ENCODE measurements at regions not wholly inside any gene's neighbourhood (a gene's known extent, or its start where the extent isn't known, plus 50 kb on each side); places are given as distances from the start of the nearest gene placed in this dataset.

- Histone ChIP-seq H3K27ac (ENCODE audit: low read depth, low read length, poor library complexity, severe bottlenecking) (no peak overlapping the region), H3K79me2 (ENCODE audit: insufficient read depth, low read depth, low read length) (no peaks in the 10 kb centered on the region), H3K9me2 (ENCODE audit: insufficient read depth, low read length) (no peaks in the 10 kb centered on the region), H4K20me1 (ENCODE audit: insufficient read depth, low read length) (no peaks in the 10 kb centered on the region), H3K4me1 (ENCODE audit: insufficient read depth, low read length, poor library complexity, severe bottlenecking) (no peaks in the 10 kb centered on the region), H3K4me3 (ENCODE audit: low read depth, low read length, poor library complexity, severe bottlenecking) (no peak overlapping the region), H2AFZ (ENCODE audit: low read length) (no peak overlapping the region), H3K36me3 (ENCODE audit: insufficient read depth, low read length) (no peaks in the 10 kb centered on the region), H3K9me3 (ENCODE audit: low read length) (no peaks in the 10 kb centered on the region), H3K4me2 (ENCODE audit: low read length) (no peak overlapping the region)
- no peak for DNase-seq (ENCODE audit: low spot score)
- intact Hi-C loops (cut with micrococcal nuclease; ENCODE audit: unreplicated experiment): loop anchor here (1.0 to 10.0 kb wide), 5 partner anchors 136 to 463 kb away; no protein-coding TSS in a partner anchor
- ChIA-PET POLR2A (interaction anchor here (0.6 to 1.2 kb wide), 3 partner anchors 12 to 845 kb away, joined by 3 read pairs; no protein-coding TSS in a partner anchor), CTCF (ENCODE audit: unreplicated experiment) (interaction anchor here (0.9 to 1.2 kb wide), 5 partner anchors 12 to 463 kb away, joined by 3 to 6 read pairs (median 5); no protein-coding TSS in a partner anchor)
- TF ChIP-seq CTCF (conservative IDR thresholded peaks at IDR 0.05; ENCODE audit: low read length) (no peak), EZH2phosphoT487 (IDR thresholded peaks at IDR 0.05; ENCODE audit: borderline replicate concordance, low read depth, low read length) (no peak)
- no TSS peak for BruUV-seq (replicated peaks)
These were observed 162.8 kb downstream of the SREK1 start for GRCh38 chr5:66306844-66307315.

GRCh38 chr5:66307647-66308241 lies 163.6 kb downstream of the SREK1 start:
- no peaks in the 10 kb centered on the region for H3K4me1 ChIP-seq (ENCODE audit: insufficient read depth, low read length, poor library complexity, severe bottlenecking)
- TF ChIP-seq EZH2phosphoT487 (IDR thresholded peaks at IDR 0.05; ENCODE audit: borderline replicate concordance, low read depth, low read length) (no peak), CTCF (conservative IDR thresholded peaks at IDR 0.05; ENCODE audit: low read length) (peak; percentile 96)
- no TSS peak for BruUV-seq (replicated peaks)
- no peaks in the 10 kb centered on the region for H4K20me1 ChIP-seq (ENCODE audit: insufficient read depth, low read length)
- no peaks in the 10 kb centered on the region for H3K9me2 ChIP-seq (ENCODE audit: insufficient read depth, low read length)
- POLR2A ChIA-PET: interaction anchor here (2.0 kb wide), 1 partner anchor 11 kb away, joined by 7 read pairs; no protein-coding TSS in a partner anchor
- no peaks in the 10 kb centered on the region for H3K79me2 ChIP-seq (ENCODE audit: insufficient read depth, low read depth, low read length)
- H3K27ac ChIP-seq (ENCODE audit: low read depth, low read length, poor library complexity, severe bottlenecking): no peak overlapping the region
- CTCF ChIA-PET (ENCODE audit: unreplicated experiment): no interaction called here
- no peak overlapping the region for H2AFZ ChIP-seq (ENCODE audit: low read length)
- H3K4me3 ChIP-seq (ENCODE audit: low read depth, low read length, poor library complexity, severe bottlenecking): no peak overlapping the region
- intact Hi-C loops (cut with micrococcal nuclease; ENCODE audit: unreplicated experiment): loop anchor here (1.0 to 10.0 kb wide), 4 partner anchors 187 to 463 kb away; no protein-coding TSS in a partner anchor
- no peak overlapping the region for H3K4me2 ChIP-seq (ENCODE audit: low read length)
- H3K9me3 ChIP-seq (ENCODE audit: low read length): no peaks in the 10 kb centered on the region
- DNase-seq (ENCODE audit: low spot score): peak; percentile 79
- H3K36me3 ChIP-seq (ENCODE audit: insufficient read depth, low read length): no peaks in the 10 kb centered on the region

GRCh38 chr5:66312266-66312665 lies 168.2 kb downstream of the SREK1 start:
- Histone ChIP-seq H3K4me1 (ENCODE audit: insufficient read depth, low read length, poor library complexity, severe bottlenecking) (no peaks in the 10 kb centered on the region), H3K36me3 (ENCODE audit: insufficient read depth, low read length) (no peaks in the 10 kb centered on the region), H3K9me3 (ENCODE audit: low read length) (no peaks in the 10 kb centered on the region; the same call in 1 of the 2 replicates), H3K4me2 (ENCODE audit: low read length) (no peak overlapping the region), H3K4me3 (ENCODE audit: low read depth, low read length, poor library complexity, severe bottlenecking) (no peak overlapping the region), H3K9me2 (ENCODE audit: insufficient read depth, low read length) (no peaks in the 10 kb centered on the region), H3K27ac (ENCODE audit: low read depth, low read length, poor library complexity, severe bottlenecking) (no peak overlapping the region), H4K20me1 (ENCODE audit: insufficient read depth, low read length) (no peaks in the 10 kb centered on the region), H3K79me2 (ENCODE audit: insufficient read depth, low read depth, low read length) (no peaks in the 10 kb centered on the region), H2AFZ (ENCODE audit: low read length) (no peak overlapping the region)
- DNase-seq (ENCODE audit: low spot score): no peak
- intact Hi-C loops (cut with micrococcal nuclease; ENCODE audit: unreplicated experiment): no loop called here
- CTCF ChIA-PET (ENCODE audit: unreplicated experiment): no interaction called here
- no peak for TF ChIP-seq EZH2phosphoT487 (IDR thresholded peaks at IDR 0.05; ENCODE audit: borderline replicate concordance, low read depth, low read length)
- no peak for TF ChIP-seq CTCF (conservative IDR thresholded peaks at IDR 0.05; ENCODE audit: low read length)
- BruUV-seq (replicated peaks): no TSS peak
- POLR2A ChIA-PET: interaction anchor here (1.4 kb wide), 1 partner anchor 452 kb away, joined by 4 read pairs; no protein-coding TSS in a partner anchor
